NCI-H2227 (cell line): ENCODE measurements at regions not wholly inside any gene's neighbourhood (a gene's known extent, or its start where the extent isn't known, plus 50 kb on each side); places are given as distances from the start of the nearest gene placed in this dataset.
A peak's percentile ranks its signal among the peaks of the same experiment; 100 is the strongest.

ENCODE experiments used
- DNase-seq: peaks from one replicate; lab custom pipeline; 2025; ENCODE audit not compliant: unreplicated experiment; lab: John Stamatoyannopoulos, UW

GRCh38 chr2:117698819-117699218 lies 115.7 kb upstream of the DDX18 start:
- no peak for DNase-seq

- no peak for DNase-seq
These were observed 114.0 kb upstream of the DDX18 start for GRCh38 chr2:117700471-117700870.

DNA sequence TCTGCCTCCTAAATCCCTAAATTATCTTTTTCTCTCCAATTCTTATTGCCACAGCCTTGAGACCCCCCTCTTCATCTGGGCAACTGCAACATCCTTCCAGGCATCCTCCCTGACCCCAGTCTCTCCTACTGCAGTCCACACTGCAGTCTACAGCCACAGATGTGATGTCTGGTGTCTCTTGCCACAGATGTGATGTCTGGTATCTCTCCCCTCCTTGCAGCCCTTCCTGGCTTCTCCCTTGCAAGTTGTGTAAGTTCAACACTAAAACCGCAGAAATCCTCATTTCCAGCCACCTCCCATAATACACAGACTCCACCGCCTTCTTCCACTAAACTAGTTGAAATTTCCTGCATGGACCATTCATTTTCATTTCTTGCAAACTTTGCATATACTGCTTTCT lies 113.1 kb upstream of the DDX18 start:
- DNase-seq: no peak

- no peak for DNase-seq
These were observed 112.4 kb upstream of the DDX18 start for GRCh38 chr2:117702098-117702497.

DNA sequence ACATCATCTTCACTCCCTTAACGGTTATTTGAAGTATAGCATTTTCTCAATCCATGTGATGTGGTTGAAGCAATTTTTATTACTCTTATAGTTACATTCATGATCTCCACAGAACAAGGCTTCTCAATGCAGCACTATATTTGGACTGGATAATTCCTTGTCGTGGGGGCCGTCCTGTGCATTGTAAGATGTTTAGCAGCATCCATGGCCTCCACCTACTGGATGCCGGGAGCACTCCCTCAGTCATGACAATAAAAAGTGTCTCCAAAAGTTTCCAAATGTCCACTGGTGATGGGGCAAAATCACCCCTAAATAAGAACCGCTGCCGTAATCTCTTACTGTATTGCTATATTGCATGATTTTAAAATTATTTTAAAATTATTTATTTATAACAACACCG lies 110.6 kb upstream of the DDX18 start:
- DNase-seq: no peak

GRCh38 chr2:117704818-117705217 lies 109.7 kb upstream of the DDX18 start:
- no peak for DNase-seq

DNA sequence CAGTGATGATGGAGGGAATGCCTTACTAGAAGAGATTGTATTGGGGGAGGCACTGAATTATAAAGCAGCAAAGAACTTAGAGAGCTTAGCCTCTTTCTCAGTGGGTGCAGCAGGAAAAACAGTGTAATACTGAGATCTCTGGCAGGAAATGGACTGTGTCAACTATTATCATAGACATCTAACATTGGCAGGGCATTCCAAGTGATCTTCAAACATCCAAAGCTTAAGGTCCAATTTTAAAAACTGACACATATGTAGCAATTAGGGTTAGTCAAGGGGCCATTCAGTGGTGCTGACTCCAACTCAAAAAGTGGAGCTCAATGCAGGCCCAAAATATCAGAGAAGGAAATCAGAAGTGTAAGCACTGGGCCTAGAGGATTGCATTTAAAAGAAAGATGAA lies 106.6 kb upstream of the DDX18 start:
- no peak for DNase-seq

GRCh38 chr2:117712684-117713083 lies 101.8 kb upstream of the DDX18 start:
- no peak for DNase-seq

DNA sequence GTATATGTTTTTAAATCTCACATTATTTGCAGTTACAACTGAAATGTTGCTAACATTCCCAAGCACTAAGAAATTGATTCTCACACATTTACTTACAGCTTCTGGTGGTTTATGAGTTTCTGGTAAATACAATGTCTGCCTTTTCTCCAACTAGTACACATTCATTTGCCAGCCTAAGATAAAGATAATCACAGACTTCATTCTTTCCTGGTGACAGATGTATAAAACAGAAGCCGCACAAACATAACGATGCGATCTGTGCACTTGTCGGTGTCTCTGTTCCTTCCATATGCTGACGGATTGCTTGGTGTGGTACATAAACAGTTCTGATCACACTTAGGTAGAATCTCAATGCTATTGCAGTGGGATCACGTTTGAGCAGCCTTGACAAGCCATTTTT lies 100.4 kb upstream of the DDX18 start:
- DNase-seq: no peak

DNA sequence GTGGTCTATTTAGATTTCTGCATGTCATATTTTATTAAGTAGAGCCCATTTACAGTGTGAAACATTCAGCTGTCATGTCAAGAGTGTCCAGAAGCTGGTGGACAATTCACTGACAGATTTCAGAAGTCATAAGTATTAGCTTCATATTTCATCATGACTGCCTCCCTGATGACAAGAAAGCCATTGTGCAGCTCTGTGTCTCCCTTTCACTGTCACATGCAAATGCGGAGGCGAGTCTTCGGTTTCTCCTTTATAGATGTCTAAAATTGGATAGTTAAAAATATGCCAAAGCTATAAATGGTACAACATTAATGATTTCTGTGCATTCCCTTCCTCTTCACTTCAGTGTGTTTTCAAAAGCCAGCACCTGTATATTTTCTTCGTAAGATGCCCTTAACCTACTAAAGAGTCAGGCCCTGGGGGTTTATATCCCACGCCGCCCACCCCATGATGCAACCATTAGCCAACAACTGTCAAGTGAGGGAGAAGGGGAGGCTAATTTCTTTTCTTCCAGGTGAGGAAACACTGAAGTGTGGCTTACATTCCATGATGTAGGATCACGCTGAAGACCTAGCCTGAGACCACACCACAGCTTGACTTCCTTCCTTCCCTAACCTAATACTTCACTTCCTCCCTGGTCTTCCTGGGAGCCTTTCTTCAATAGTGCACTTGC lies 99.6 kb upstream of the DDX18 start:
- DNase-seq: no peak

GRCh38 chr2:117716505-117716904 lies 98.0 kb upstream of the DDX18 start:
- no peak for DNase-seq

DNA sequence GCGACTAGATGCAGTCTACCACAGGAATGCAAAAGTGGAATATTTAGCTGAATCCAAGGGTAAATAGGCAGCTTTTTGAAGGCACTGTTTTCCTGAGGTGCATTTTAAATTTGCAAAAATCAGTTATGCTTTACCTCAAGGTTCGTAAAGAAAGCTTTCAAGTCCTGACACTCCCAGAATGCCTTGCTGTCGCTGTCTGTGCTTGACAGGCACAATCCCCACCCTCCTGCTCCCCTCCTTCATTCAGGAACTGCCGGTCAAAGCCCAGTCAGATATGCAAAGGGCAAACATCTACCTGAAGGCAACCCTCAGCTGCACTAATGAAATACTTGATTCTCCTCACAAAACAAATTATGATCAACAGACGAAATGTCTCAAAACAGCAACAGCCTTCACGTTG lies 97.4 kb upstream of the DDX18 start:
- peak; percentile 8 for DNase-seq

GRCh38 chr2:117718048-117718447 lies 96.4 kb upstream of the DDX18 start:
- peak; percentile 49 for DNase-seq

- no peak for DNase-seq
These were observed 93.7 kb upstream of the DDX18 start for GRCh38 chr2:117720765-117721164.

GRCh38 chr2:117723483-117723882 lies 91.0 kb upstream of the DDX18 start:
- no peak for DNase-seq

- no peak for DNase-seq
These were observed 90.5 kb upstream of the DDX18 start for GRCh38 chr2:117723888-117724434.

DNA sequence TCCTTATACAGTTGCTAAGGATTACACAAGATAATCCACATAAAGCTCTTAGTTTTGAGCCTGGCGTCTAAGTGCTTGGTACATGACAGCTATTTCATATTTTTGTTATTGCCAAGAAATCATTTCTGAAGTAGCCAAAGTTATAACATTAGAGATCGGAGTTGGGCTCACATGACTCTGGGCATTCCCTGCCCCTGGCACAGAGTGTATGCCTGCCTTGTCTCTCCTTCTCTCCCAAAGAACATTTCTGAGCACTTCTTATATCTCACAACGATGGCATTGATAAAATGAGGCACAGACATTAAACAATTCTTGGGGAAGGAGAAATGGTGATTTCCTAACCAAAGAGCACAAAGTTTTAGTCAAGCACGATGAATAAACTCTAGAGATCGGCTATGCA lies 87.7 kb upstream of the DDX18 start:
- DNase-seq: no peak

- DNase-seq: no peak
These were observed 76.6 kb upstream of the DDX18 start for GRCh38 chr2:117737846-117738245.

- DNase-seq: no peak
These were observed 75.3 kb upstream of the DDX18 start for GRCh38 chr2:117738991-117739839.

DNA sequence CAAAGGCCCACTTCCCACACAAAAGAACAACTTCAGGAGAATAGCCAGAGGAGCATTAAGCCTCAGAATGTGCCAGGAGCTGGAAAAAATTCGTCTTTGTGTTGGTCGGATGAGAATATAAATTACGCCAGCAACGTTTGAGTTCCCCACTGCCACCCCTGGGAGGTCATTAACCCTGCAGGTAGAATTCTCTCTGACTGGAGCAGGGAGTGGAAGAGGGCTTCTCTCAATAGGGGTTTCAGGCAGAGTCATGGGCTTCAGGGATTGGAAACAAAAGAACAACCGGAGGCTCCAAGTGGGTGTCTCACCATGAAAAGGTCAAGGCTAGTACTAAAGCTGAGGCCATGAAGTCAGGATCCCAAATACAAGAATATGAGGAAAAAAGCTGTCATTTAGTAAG lies 69.0 kb upstream of the DDX18 start:
- DNase-seq: no peak

- no peak for DNase-seq
These were observed 58.7 kb upstream of the DDX18 start for GRCh38 chr2:117755768-117756167.

DNA sequence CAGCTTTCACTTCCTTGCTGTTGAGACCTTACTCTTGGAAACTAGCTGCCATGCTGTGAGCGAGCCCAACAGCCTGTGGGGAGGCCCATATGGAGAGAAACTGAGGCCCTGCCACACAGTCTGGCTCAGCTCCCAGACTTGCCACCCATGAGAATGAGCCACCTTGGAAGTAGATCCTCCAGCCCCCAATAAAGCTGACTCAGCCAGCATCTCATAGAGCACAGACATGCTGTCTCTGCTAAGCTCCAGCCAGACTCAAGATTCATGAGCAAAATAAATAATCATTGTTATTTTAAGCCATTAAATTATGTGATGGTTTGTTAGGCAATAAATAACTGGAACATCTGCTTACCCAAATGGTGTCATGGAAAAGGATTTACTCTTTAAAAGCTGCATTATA lies 53.6 kb upstream of the DDX18 start:
- no peak for DNase-seq
